HepG2 (cell line): ENCODE measurements at regions not wholly inside any gene's neighbourhood (a gene's known extent, or its start where the extent isn't known, plus 50 kb on each side); places are given as distances from the start of the nearest gene placed in this dataset.

Experiments
- ATAC-seq: fragments of 200-7000 bp; cut with Tn5 transposase; 3 replicates; pipeline ENCODE4 v1.9.1; 2020; ENCODE audit warnings: mild to moderate bottlenecking, moderate library complexity
- BruUV-seq: library from RNA; stranded (reverse); fragments of 400-500 nt; replicated peaks from 2 replicates; lab custom pipeline; 2021; lab: Mats Ljungman, UMichigan
- CTCF ChIA-PET: fragments of 300-600 bp; formaldehyde crosslinking; extraction: SDS; loops from one replicate; lab custom pipeline; 2021; ENCODE audit warnings: low total read pairs, inconsistent platforms, low intra/inter-chr PET ratio; lab: Yijun Ruan, JAX
- POLR2A ChIA-PET: fragments of 350-600 bp; sonication (Branson Sonifier 250); formaldehyde crosslinking; loops from one replicate; lab custom pipeline; 2020; ENCODE audit warnings: antibody characterized with exemption, inconsistent platforms; lab: Yijun Ruan, JAX
- DNase-seq: peaks from one replicate; pipeline ENCODE4 v3.0.0-alpha.2; 2015; ENCODE audit warnings: low spot score
- FAIRE-seq: peaks from 3 replicates; lab custom pipeline; 2011; peaks lifted over from hg19 to GRCh38; lab: Jason Lieb, UNC
- H2AFZ ChIP-seq: one replicate; pipeline ENCODE4 v1.6.1; 2011; ENCODE audit warnings: low read length, inconsistent platforms
- H3K27ac ChIP-seq: fragments of 300-600 bp; 3 replicates; pipeline ENCODE4 v1.8.0; 2011; ENCODE audit warnings: mixed run types, mild to moderate bottlenecking, mixed read lengths, low read length, inconsistent platforms; ENCODE audit not compliant: insufficient read depth; ENCODE audit errors: extremely low read length
- H3K27me3 ChIP-seq, 2 experiments: fragments of 200-600 bp in 1 of 2; 2 replicates in 1 of 2; 3 replicates in 1 of 2; pipeline versions ENCODE4 v1.6.0 to v1.8.0; 2011; ENCODE audit warnings: low read length in 2 of 2, mild to moderate bottlenecking in 2 of 2, moderate library complexity in 2 of 2, inconsistent platforms in 1 of 2; ENCODE audit not compliant: insufficient read depth in 2 of 2, control insufficient read depth in 1 of 2
- H3K36me3 ChIP-seq, 2 experiments: fragments of 200-600 bp in 1 of 2; replicated peaks in 1 of 2; 2 replicates in 1 of 2; 3 replicates in 1 of 2; pipeline versions ENCODE4 v1.5.1 to v1.8.0; 2011; ENCODE audit warnings: low read length in 2 of 2, inconsistent platforms in 1 of 2; ENCODE audit not compliant: insufficient read depth in 2 of 2, control insufficient read depth in 1 of 2
- H3K4me1 ChIP-seq: 2 replicates; pipeline ENCODE4 v1.5.1; 2012; ENCODE audit warnings: low read length, inconsistent platforms; ENCODE audit not compliant: insufficient read depth
- H3K4me2 ChIP-seq: 2 replicates; pipeline ENCODE4 v1.6.0; 2011; ENCODE audit warnings: low read depth, low read length, inconsistent platforms
- H3K4me3 ChIP-seq, 3 experiments: fragments of 200-600 bp in 1 of 3; sonication (generic), shearing (Covaris generic) in 1 of 3; replicated peaks in 1 of 3; 2 replicates each; pipeline ENCODE4 v1.5.1; 2011 to 2016; ENCODE audit warnings: low read length in 3 of 3, inconsistent platforms in 2 of 3, low read depth in 2 of 3, mild to moderate bottlenecking in 2 of 3, control low read depth in 1 of 3, mixed read lengths in 1 of 3; ENCODE audit not compliant: insufficient read depth in 1 of 3
- H3K79me2 ChIP-seq: one replicate; pipeline ENCODE4 v1.6.1; 2011; ENCODE audit warnings: low read length, inconsistent platforms; ENCODE audit not compliant: insufficient read depth
- H3K9ac ChIP-seq: 2 replicates; pipeline ENCODE4 v1.6.0; 2011; ENCODE audit warnings: mild to moderate bottlenecking, low read depth, low read length, inconsistent platforms; ENCODE audit not compliant: insufficient read depth
- H3K9me3 ChIP-seq: 2 replicates; pipeline ENCODE4 v1.5.1; 2012; ENCODE audit warnings: mild to moderate bottlenecking, low read length
- H4K20me1 ChIP-seq: 2 replicates; pipeline ENCODE4 v1.6.0; 2011; ENCODE audit warnings: inconsistent platforms, mild to moderate bottlenecking, low read length, moderate library complexity; ENCODE audit not compliant: insufficient read depth
- FOXA3 ChIP-seq: IDR thresholded peaks from 2 replicates; pipeline ENCODE4 v1.6.1; 2016; ENCODE audit warnings: missing genetic modification reagents, missing compliant biosample characterization
- TAF1 ChIP-seq: sonication (generic); formaldehyde crosslinking; IDR thresholded peaks from 2 replicates; pipeline ENCODE4 v1.4.0; 2020; ENCODE audit warnings: missing genetic modification reagents
- ZEB1 ChIP-seq: IDR thresholded peaks from 2 replicates; pipeline ENCODE4 v1.6.1; 2012; ENCODE audit warnings: mild to moderate bottlenecking, low read depth, inconsistent platforms; ENCODE audit not compliant: insufficient replicate concordance
- ZFP82 ChIP-seq: sonication (generic); formaldehyde crosslinking; IDR thresholded peaks from 2 replicates; pipeline ENCODE4 v1.5.1; 2020; ENCODE audit warnings: mild to moderate bottlenecking, missing genetic modification reagents, borderline replicate concordance
- ZNF251 ChIP-seq: sonication (generic); formaldehyde crosslinking; IDR thresholded peaks from 2 replicates; pipeline ENCODE4 v1.9.0; 2021; ENCODE audit warnings: mild to moderate bottlenecking, missing genetic modification reagents
- ZNF788 ChIP-seq: sonication (generic); formaldehyde crosslinking; IDR thresholded peaks from 2 replicates; pipeline ENCODE4 v1.5.0; 2020; ENCODE audit warnings: mild to moderate bottlenecking, missing genetic modification reagents, borderline replicate concordance
- WGBS: methylation state at CpG from one replicate; pipeline ENCODE4 v1.1.6; 2017; ENCODE audit warnings: low lambda C conversion rate; 5-methylcytosine and 5-hydroxymethylcytosine counted together
- in situ Hi-C: cut with HindIII; loops from 2 replicates; pipeline ENCODE4 v1.10.0; 2017; ENCODE audit warnings: low pct_unique_long_range_greater_than_20kb; ENCODE audit not compliant: extremely low pct_ligation_motif_present
- intact Hi-C: fragments of 100-400 bp; cut with micrococcal nuclease; formaldehyde crosslinking; loops from one replicate; pipeline ENCODE4 v1.10.0; 2022; ENCODE audit not compliant: unreplicated experiment
- TF ChIP-seq, protein P1 (sequence below): sonication (generic); formaldehyde crosslinking; conservative IDR thresholded peaks from 2 replicates; pipeline ENCODE4 v1.4.0; 2020; ENCODE audit warnings: missing genetic modification reagents
- TF ChIP-seq, protein P2 (sequence below): sonication (generic); formaldehyde crosslinking; IDR thresholded peaks from 2 replicates; pipeline ENCODE4 v1.5.0; 2020; ENCODE audit warnings: mild to moderate bottlenecking, missing genetic modification reagents
- TF ChIP-seq, protein P3 (sequence below): sonication (generic); formaldehyde crosslinking; IDR thresholded peaks from 2 replicates; pipeline ENCODE4 v1.4.0; 2020; ENCODE audit warnings: missing genetic modification reagents, borderline replicate concordance

DNA sequence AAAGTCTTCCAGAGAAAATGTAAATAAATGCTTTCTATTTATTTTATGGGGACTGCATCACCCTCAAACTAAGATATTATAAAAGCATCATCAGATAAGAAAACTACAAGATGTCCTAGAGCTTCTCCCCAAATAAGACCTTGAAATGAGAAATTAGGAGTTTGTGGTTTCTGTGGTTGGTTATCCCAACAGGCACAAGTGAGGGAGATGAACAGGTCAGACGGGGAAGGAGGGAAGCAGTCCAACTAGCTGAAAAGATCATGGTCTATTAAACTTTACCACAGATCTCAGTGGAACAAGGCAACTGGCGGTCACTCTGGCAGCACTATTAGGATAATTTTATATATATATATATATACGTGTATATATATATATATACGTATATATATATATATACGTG is 319.3 kb upstream of the GRID2 start:
- H3K36me3 ChIP-seq, result no peaks in the 10 kb centered on the region
- no peaks in the 10 kb centered on the region for H3K9me3 ChIP-seq
- ChIA-PET CTCF (no interaction called here), POLR2A (no interaction called here)
- H3K79me2 ChIP-seq, result no peaks in the 10 kb centered on the region
- H3K4me3 ChIP-seq, result no peak overlapping the region
- ATAC-seq, result no peak
- H2AFZ ChIP-seq, result no peak overlapping the region
- no TSS peak for BruUV-seq
- intact Hi-C loops, result no loop called here
- H3K4me1 ChIP-seq, result no peaks in the 10 kb centered on the region
- TF ChIP-seq ZNF251 (CRISPR knock-in tag) (no peak), TAF1 (CRISPR knock-in tag) (no peak), FOXA3 (CRISPR knock-in tag) (no peak), ZEB1 (no peak)
- TF ChIP-seq, protein P1, sequence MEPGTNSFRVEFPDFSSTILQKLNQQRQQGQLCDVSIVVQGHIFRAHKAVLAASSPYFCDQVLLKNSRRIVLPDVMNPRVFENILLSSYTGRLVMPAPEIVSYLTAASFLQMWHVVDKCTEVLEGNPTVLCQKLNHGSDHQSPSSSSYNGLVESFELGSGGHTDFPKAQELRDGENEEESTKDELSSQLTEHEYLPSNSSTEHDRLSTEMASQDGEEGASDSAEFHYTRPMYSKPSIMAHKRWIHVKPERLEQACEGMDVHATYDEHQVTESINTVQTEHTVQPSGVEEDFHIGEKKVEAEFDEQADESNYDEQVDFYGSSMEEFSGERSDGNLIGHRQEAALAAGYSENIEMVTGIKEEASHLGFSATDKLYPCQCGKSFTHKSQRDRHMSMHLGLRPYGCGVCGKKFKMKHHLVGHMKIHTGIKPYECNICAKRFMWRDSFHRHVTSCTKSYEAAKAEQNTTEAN (CRISPR knock-in tag), result no peak
- in situ Hi-C loops, result no loop called here
- no peaks in the 10 kb centered on the region for H3K27me3 ChIP-seq
- 41% methylated on average over 5 of the region's 5 CpGs for WGBS
- no peak overlapping the region for H3K27ac ChIP-seq
- DNase-seq, result no peak
- no peak overlapping the region for H3K9ac ChIP-seq
- no peaks in the 10 kb centered on the region for H4K20me1 ChIP-seq
- H3K4me2 ChIP-seq, result no peak overlapping the region
- FAIRE-seq, result no peak

DNA sequence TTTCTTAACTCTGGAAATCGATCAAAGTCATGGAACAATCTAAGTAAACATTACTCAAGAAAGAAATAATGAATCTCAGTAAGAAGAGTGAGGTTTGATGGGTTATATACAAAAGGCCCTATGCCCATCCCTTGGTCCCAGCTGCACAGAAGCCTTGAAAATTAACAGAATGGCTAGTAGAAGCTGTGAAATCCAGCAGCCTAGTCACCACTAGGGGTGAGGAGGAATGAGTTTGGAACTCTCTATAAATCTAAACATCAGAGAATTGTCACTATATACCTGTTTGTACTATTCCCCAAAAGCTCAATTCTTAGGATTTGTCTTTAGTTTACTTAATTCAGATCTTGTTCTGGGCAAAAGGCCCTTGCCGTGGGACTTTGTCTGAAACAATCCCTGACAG is 313.9 kb upstream of the GRID2 start:
- no peak overlapping the region for H3K4me2 ChIP-seq
- CTCF ChIA-PET, result no interaction called here
- POLR2A ChIA-PET, result no interaction called here
- TF ChIP-seq, protein P2, sequence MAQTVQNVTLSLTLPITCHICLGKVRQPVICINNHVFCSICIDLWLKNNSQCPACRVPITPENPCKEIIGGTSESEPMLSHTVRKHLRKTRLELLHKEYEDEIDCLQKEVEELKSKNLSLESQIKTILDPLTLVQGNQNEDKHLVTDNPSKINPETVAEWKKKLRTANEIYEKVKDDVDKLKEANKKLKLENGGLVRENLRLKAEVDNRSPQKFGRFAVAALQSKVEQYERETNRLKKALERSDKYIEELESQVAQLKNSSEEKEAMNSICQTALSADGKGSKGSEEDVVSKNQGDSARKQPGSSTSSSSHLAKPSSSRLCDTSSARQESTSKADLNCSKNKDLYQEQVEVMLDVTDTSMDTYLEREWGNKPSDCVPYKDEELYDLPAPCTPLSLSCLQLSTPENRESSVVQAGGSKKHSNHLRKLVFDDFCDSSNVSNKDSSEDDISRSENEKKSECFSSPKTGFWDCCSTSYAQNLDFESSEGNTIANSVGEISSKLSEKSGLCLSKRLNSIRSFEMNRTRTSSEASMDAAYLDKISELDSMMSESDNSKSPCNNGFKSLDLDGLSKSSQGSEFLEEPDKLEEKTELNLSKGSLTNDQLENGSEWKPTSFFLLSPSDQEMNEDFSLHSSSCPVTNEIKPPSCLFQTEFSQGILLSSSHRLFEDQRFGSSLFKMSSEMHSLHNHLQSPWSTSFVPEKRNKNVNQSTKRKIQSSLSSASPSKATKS (CRISPR knock-in tag), result no peak
- TF ChIP-seq ZNF788 (CRISPR knock-in tag) (no peak), ZFP82 (CRISPR knock-in tag) (no peak)
- TF ChIP-seq, protein P3, sequence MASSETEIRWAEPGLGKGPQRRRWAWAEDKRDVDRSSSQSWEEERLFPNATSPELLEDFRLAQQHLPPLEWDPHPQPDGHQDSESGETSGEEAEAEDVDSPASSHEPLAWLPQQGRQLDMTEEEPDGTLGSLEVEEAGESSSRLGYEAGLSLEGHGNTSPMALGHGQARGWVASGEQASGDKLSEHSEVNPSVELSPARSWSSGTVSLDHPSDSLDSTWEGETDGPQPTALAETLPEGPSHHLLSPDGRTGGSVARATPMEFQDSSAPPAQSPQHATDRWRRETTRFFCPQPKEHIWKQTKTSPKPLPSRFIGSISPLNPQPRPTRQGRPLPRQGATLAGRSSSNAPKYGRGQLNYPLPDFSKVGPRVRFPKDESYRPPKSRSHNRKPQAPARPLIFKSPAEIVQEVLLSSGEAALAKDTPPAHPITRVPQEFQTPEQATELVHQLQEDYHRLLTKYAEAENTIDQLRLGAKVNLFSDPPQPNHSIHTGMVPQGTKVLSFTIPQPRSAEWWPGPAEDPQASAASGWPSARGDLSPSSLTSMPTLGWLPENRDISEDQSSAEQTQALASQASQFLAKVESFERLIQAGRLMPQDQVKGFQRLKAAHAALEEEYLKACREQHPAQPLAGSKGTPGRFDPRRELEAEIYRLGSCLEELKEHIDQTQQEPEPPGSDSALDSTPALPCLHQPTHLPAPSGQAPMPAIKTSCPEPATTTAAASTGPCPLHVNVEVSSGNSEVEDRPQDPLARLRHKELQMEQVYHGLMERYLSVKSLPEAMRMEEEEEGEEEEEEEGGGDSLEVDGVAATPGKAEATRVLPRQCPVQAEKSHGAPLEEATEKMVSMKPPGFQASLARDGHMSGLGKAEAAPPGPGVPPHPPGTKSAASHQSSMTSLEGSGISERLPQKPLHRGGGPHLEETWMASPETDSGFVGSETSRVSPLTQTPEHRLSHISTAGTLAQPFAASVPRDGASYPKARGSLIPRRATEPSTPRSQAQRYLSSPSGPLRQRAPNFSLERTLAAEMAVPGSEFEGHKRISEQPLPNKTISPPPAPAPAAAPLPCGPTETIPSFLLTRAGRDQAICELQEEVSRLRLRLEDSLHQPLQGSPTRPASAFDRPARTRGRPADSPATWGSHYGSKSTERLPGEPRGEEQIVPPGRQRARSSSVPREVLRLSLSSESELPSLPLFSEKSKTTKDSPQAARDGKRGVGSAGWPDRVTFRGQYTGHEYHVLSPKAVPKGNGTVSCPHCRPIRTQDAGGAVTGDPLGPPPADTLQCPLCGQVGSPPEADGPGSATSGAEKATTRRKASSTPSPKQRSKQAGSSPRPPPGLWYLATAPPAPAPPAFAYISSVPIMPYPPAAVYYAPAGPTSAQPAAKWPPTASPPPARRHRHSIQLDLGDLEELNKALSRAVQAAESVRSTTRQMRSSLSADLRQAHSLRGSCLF (CRISPR knock-in tag), result no peak

More for the DNA sequence above, 313.9 kb upstream of the GRID2 start:
- no peak overlapping the region for H3K4me3 ChIP-seq
- H4K20me1 ChIP-seq, result no peaks in the 10 kb centered on the region
- intact Hi-C loops (no loop called here), in situ Hi-C loops (no loop called here)
- WGBS, result 0% methylated on average over 2 of the region's 2 CpGs
- no peaks in the 10 kb centered on the region for H3K27me3 ChIP-seq
- H3K27ac ChIP-seq, result no peak overlapping the region
- H2AFZ ChIP-seq, result no peak overlapping the region
- no peak overlapping the region for H3K9ac ChIP-seq
- ATAC-seq (no peak), DNase-seq (no peak), FAIRE-seq (no peak)
- no peaks in the 10 kb centered on the region for H3K36me3 ChIP-seq
- BruUV-seq, result no TSS peak
- no peaks in the 10 kb centered on the region for H3K79me2 ChIP-seq
- H3K4me1 ChIP-seq, result no peaks in the 10 kb centered on the region
- H3K9me3 ChIP-seq, result no peaks in the 10 kb centered on the region
